HEK293T (cell line): ENCODE measurements at regions not wholly inside any gene's neighbourhood (a gene's known extent, or its start where the extent isn't known, plus 50 kb on each side); places are given as distances from the start of the nearest gene placed in this dataset.

ENCODE experiments used
- ARNT ChIP-seq: fragments of 450-650 bp; IDR thresholded peaks from 2 replicates; pipeline ENCODE4 v1.6.1; 2017; ENCODE audit warnings: mild to moderate bottlenecking
- BHLHE40 ChIP-seq: fragments of 450-650 bp; IDR thresholded peaks from 2 replicates; pipeline ENCODE4 v1.6.1; 2016; ENCODE audit warnings: mild to moderate bottlenecking, moderate library complexity, borderline replicate concordance
- CTBP1 ChIP-seq: fragments of 450-650 bp; IDR thresholded peaks from 2 replicates; pipeline ENCODE4 v1.6.1; 2016; ENCODE audit warnings: borderline replicate concordance
- ELF4 ChIP-seq: fragments of 450-650 bp; IDR thresholded peaks from 2 replicates; pipeline ENCODE4 v1.6.1; 2017; ENCODE audit warnings: antibody characterized with exemption
- FOXA1 ChIP-seq: fragments of 450-650 bp; IDR thresholded peaks from 2 replicates; pipeline ENCODE4 v1.6.1; 2016; ENCODE audit warnings: mild to moderate bottlenecking
- FOXK2 ChIP-seq: fragments of 450-650 bp; IDR thresholded peaks from 2 replicates; pipeline ENCODE4 v1.6.1; 2016; ENCODE audit warnings: mild to moderate bottlenecking
- FOXM1 ChIP-seq: fragments of 450-650 bp; IDR thresholded peaks from 2 replicates; pipeline ENCODE4 v1.6.1; 2017; ENCODE audit warnings: mild to moderate bottlenecking, borderline replicate concordance
- HDGF ChIP-seq: fragments of 450-650 bp; IDR thresholded peaks from 2 replicates; pipeline ENCODE4 v1.6.1; 2017; ENCODE audit warnings: antibody characterized with exemption, borderline replicate concordance
- SP1 ChIP-seq: fragments of 450-650 bp; IDR thresholded peaks from 2 replicates; pipeline ENCODE4 v1.6.1; 2017
- TARDBP ChIP-seq: fragments of 450-650 bp; IDR thresholded peaks from 2 replicates; pipeline ENCODE4 v1.6.1; 2016
- ZNF384 ChIP-seq: fragments of 450-650 bp; IDR thresholded peaks from 2 replicates; pipeline ENCODE4 v1.6.1; 2016

DNA sequence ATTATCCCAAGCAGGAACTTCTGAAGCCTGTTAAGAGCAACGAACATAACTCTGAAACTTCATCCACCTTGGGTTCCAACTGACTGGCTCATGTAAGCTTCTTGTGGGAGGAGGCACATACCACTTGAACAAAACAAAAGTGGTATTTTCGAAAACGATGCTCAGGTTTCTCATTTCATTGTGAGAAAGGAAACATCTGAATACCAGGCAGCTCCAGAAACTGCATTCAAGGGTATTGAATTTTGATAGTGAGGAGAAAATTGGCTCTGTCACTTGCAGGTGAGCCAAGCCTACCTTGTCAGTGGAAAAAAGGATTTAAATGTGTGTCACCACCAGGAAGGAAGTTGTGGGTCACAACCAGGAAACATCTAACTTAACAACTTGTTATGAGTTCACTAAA, 218.1 kb upstream of the SATB1 start:
- no peak for TF ChIP-seq FOXA1
- TF ChIP-seq HDGF: no peak
- TF ChIP-seq ARNT: no peak
- no peak for TF ChIP-seq FOXM1
- TF ChIP-seq BHLHE40: no peak
- TF ChIP-seq TARDBP: no peak
- no peak for TF ChIP-seq ELF4
- TF ChIP-seq ZNF384: no peak
- no peak for TF ChIP-seq FOXK2
- TF ChIP-seq SP1: no peak
- no peak for TF ChIP-seq CTBP1
